OCI-LY3 (cell line): ENCODE measurements at regions not wholly inside any gene's neighbourhood (a gene's known extent, or its start where the extent isn't known, plus 50 kb on each side); places are given as distances from the start of the nearest gene placed in this dataset.

Source experiments
- CTCF ChIP-seq: fragments of 200-600, 300-600 bp; sonication (generic); IDR thresholded peaks from 2 replicates; pipeline ENCODE4 v1.5.1; 2014; ENCODE audit warnings: antibody characterized with exemption, low read length, low read depth
- EZH2phosphoT487 ChIP-seq: fragments of 200-600 bp; shearing (Covaris generic); IDR thresholded peaks from 2 replicates; pipeline ENCODE4 v1.6.1; 2018; ENCODE audit warnings: antibody characterized with exemption, mixed run types, low read depth

GRCh38 chr13:22883956-22884355, 296.8 kb upstream of the SGCG start:
- TF ChIP-seq CTCF (no peak), EZH2phosphoT487 (no peak)
